Suppressor macrophage treated with lipopolysaccharide for 1 hour (primary cell): ENCODE measurements at regions not wholly inside any gene's neighbourhood (a gene's known extent, or its start where the extent isn't known, plus 50 kb on each side); places are given as distances from the start of the nearest gene placed in this dataset.

Experiments used
- DNase-seq, 3 donors: peaks; one replicate each; pipeline ENCODE4 v3.0.0-alpha.2; 2020 to 2022

GRCh38 chr16:85971902-85972638, 73.1 kb downstream of the IRF8 start:
- no peak for DNase-seq

- no peak for DNase-seq
Observed at GRCh38 chr16:85974428-85975375, 75.7 kb downstream of the IRF8 start.

- no peak for DNase-seq
Observed at GRCh38 chr16:85975451-85975981, 76.6 kb downstream of the IRF8 start.

GRCh38 chr16:85978291-85978775, 79.4 kb downstream of the IRF8 start:
- DNase-seq = peak; percentile 80 to 94 (median 91)

- no peak for DNase-seq
Observed at GRCh38 chr16:85978976-85979375, 80.0 kb downstream of the IRF8 start.

GRCh38 chr16:85979605-85980004, 80.6 kb downstream of the IRF8 start:
- no peak for DNase-seq

GRCh38 chr16:85980686-85981085, 81.7 kb downstream of the IRF8 start:
- DNase-seq = no peak

- DNase-seq = no peak
Observed at GRCh38 chr16:85981826-85982562, 83.0 kb downstream of the IRF8 start.

- DNase-seq = peak; percentile 74 to 80 (median 75)
Observed at GRCh38 chr16:85982563-85982939, 83.6 kb downstream of the IRF8 start.

GRCh38 chr16:85983064-85983463, 84.1 kb downstream of the IRF8 start:
- no peak for DNase-seq

- DNase-seq = peak in 1 of 3 donors; percentile 57
Observed at GRCh38 chr16:85983606-85984230, 84.8 kb downstream of the IRF8 start.

- no peak for DNase-seq
Observed at GRCh38 chr16:85984231-85984880, 85.4 kb downstream of the IRF8 start.

GRCh38 chr16:85984947-85985451, 86.0 kb downstream of the IRF8 start:
- DNase-seq = peak; percentile 85 to 94 (median 92)

- DNase-seq = peak; percentile 43 to 75 (median 54)
Observed at GRCh38 chr16:85986931-85987749, 88.2 kb downstream of the IRF8 start.

- DNase-seq = no peak
Observed at GRCh38 chr16:85987750-85988078, 88.8 kb downstream of the IRF8 start.

GRCh38 chr16:85988306-85988705, 89.3 kb downstream of the IRF8 start:
- DNase-seq = no peak

GRCh38 chr16:85988723-85989313, 89.9 kb downstream of the IRF8 start:
- no peak for DNase-seq

- no peak for DNase-seq
Observed at GRCh38 chr16:85989376-85989775, 90.4 kb downstream of the IRF8 start.

GRCh38 chr16:85989863-85990643, 91.1 kb downstream of the IRF8 start:
- DNase-seq = no peak
